Superior temporal gyrus (tissue), 1 donor: ENCODE measurements at regions not wholly inside any gene's neighbourhood (a gene's known extent, or its start where the extent isn't known, plus 50 kb on each side); places are given as distances from the start of the nearest gene placed in this dataset.
A peak's percentile ranks its signal among the peaks of the same experiment; 100 is the strongest.
"Not testable (repeated sequence)": the region's sequence is repeated elsewhere in the genome, so short reads cannot be mapped to it uniquely, and the experiment has no call there.

ENCODE experiments used
- DNase-seq: peaks from one replicate; pipeline ENCODE4 v3.0.0-alpha.2; 2016; ENCODE audit errors: extremely low spot score

GRCh38 chr6:85864453-85865401 lies 222.0 kb upstream of the SYNCRIP start:
- no peak for DNase-seq

GRCh38 chr6:85856235-85856634 lies 213.5 kb upstream of the SYNCRIP start:
- DNase-seq: no peak

GRCh38 chr6:85838351-85839119 lies 195.8 kb upstream of the SYNCRIP start:
- not testable (repeated sequence) for DNase-seq

- DNase-seq: no peak
Measured at GRCh38 chr6:85828973-85829372, 186.3 kb upstream of the SYNCRIP start.

GRCh38 chr6:85826997-85827396 lies 184.3 kb upstream of the SYNCRIP start:
- no peak for DNase-seq

GRCh38 chr6:85824329-85824728 lies 181.6 kb upstream of the SYNCRIP start:
- DNase-seq: no peak

- no peak for DNase-seq
Measured at GRCh38 chr6:85810558-85810957, 167.9 kb upstream of the SYNCRIP start.

GRCh38 chr6:85803721-85804120 lies 161.0 kb upstream of the SYNCRIP start:
- DNase-seq: no peak

GRCh38 chr6:85802162-85802561 lies 159.5 kb upstream of the SYNCRIP start:
- DNase-seq: no peak

GRCh38 chr6:85798931-85799652 lies 156.4 kb upstream of the SYNCRIP start:
- DNase-seq: no peak

GRCh38 chr6:85797993-85798392 lies 155.3 kb upstream of the SYNCRIP start:
- no peak for DNase-seq

- DNase-seq: no peak
Measured at GRCh38 chr6:85795945-85796344, 153.3 kb upstream of the SYNCRIP start.

GRCh38 chr6:85792254-85792653 lies 149.6 kb upstream of the SYNCRIP start:
- no peak for DNase-seq

GRCh38 chr6:85775883-85776282 lies 133.2 kb upstream of the SYNCRIP start:
- no peak for DNase-seq

- DNase-seq: no peak
Measured at GRCh38 chr6:85772641-85773040, 130.0 kb upstream of the SYNCRIP start.

GRCh38 chr6:85771925-85772430 lies 129.3 kb upstream of the SYNCRIP start:
- DNase-seq: no peak

- no peak for DNase-seq
Measured at GRCh38 chr6:85771455-85771854, 128.8 kb upstream of the SYNCRIP start.

- no peak for DNase-seq
Measured at GRCh38 chr6:85764844-85765243, 122.2 kb upstream of the SYNCRIP start.

- peak; percentile 48 for DNase-seq
Measured at GRCh38 chr6:85756982-85757381, 114.3 kb upstream of the SYNCRIP start.

- no peak for DNase-seq
Measured at GRCh38 chr6:85754894-85755293, 112.2 kb upstream of the SYNCRIP start.

- no peak for DNase-seq
Measured at GRCh38 chr6:85752602-85753001, 109.9 kb upstream of the SYNCRIP start.
